DOHH2 (cell line): ENCODE measurements at regions not wholly inside any gene's neighbourhood (a gene's known extent, or its start where the extent isn't known, plus 50 kb on each side); places are given as distances from the start of the nearest gene placed in this dataset.

Source experiments
- CTCF ChIP-seq: fragments of 200-600 bp; sonication (generic); IDR thresholded peaks from one replicate; pipeline ENCODE4 v1.5.1; 2014; ENCODE audit warnings: antibody characterized with exemption, mild to moderate bottlenecking, low read depth, low read length; ENCODE audit not compliant: poor library complexity, severe bottlenecking
- EZH2phosphoT487 ChIP-seq: fragments of 200-600 bp; sonication (generic); IDR thresholded peaks from 2 replicates; pipeline ENCODE4 v1.6.1; 2017; ENCODE audit warnings: borderline replicate concordance, mild to moderate bottlenecking, antibody characterized with exemption, low read length, moderate library complexity, mixed read lengths

GRCh38 chr3:18870074-18870640 lies 278.2 kb upstream of the KCNH8 start:
- TF ChIP-seq CTCF (no peak), EZH2phosphoT487 (no peak)
